GM12878 (cell line): ENCODE measurements at regions not wholly inside any gene's neighbourhood (a gene's known extent, or its start where the extent isn't known, plus 50 kb on each side); places are given as distances from the start of the nearest gene placed in this dataset.

Experiments
- ATAC-seq: fragments of 200-7000 bp; cut with Tn5 transposase; 3 replicates; pipeline ENCODE4 v1.9.1; 2020; ENCODE audit warnings: mild to moderate bottlenecking, moderate library complexity
- BruUV-seq: library from RNA; stranded (reverse); fragments of 400-500 nt; replicated peaks from 2 replicates; lab custom pipeline; 2021; lab: Mats Ljungman, UMichigan
- CTCF ChIA-PET: fragments of 300-600 bp; sonication (Branson Sonifier 250); formaldehyde crosslinking; extraction: SDS; loops from one replicate; lab custom pipeline; 2021; ENCODE audit warnings: inconsistent platforms; lab: Yijun Ruan, JAX
- POLR2A ChIA-PET: fragments of 350-600 bp; formaldehyde crosslinking; extraction: SDS; loops from one replicate; lab custom pipeline; 2021; ENCODE audit warnings: inconsistent platforms; lab: Charles Lee
- RAD21 ChIA-PET: fragments of 300-600 bp; sonication (Branson Sonifier 250); formaldehyde crosslinking; loops from one replicate; lab custom pipeline; 2023; ENCODE audit warnings: antibody characterized with exemption; ENCODE audit not compliant: unreplicated experiment; lab: Charles Lee
- SMC1A ChIA-PET: fragments of 300-600 bp; sonication (Branson Sonifier 250); formaldehyde crosslinking; loops from one replicate; lab custom pipeline; 2023; ENCODE audit not compliant: unreplicated experiment, uncharacterized antibody; lab: Charles Lee
- DNase-seq: peaks from one replicate; pipeline ENCODE4 v3.0.0-alpha.2; 2011; ENCODE audit warnings: low read depth, low spot score
- FAIRE-seq: peaks from 3 replicates; lab custom pipeline; 2011; peaks lifted over from hg19 to GRCh38; lab: Jason Lieb, UNC
- H2AFZ ChIP-seq: 2 replicates; pipeline ENCODE4 v1.6.0; 2011; ENCODE audit warnings: low read depth, low read length, control low read depth; ENCODE audit not compliant: control insufficient read depth
- H3K27ac ChIP-seq: 2 replicates; pipeline ENCODE4 v1.5.1; 2011; ENCODE audit warnings: control low read depth; ENCODE audit not compliant: control insufficient read depth, insufficient read depth
- H3K27me3 ChIP-seq, 2 experiments: replicated peaks in 1 of 2; 2 replicates each; pipeline versions ENCODE4 v1.6.0 to v1.6.1; 2011; ENCODE audit warnings: low read length in 1 of 2; ENCODE audit not compliant: control insufficient read depth in 2 of 2, insufficient read depth in 2 of 2
- H3K36me3 ChIP-seq, 2 experiments: 2 replicates each; pipeline ENCODE4 v1.5.1; 2011; ENCODE audit warnings: low read length in 1 of 2; ENCODE audit not compliant: control insufficient read depth in 2 of 2, insufficient read depth in 2 of 2
- H3K4me1 ChIP-seq: 2 replicates; pipeline ENCODE4 v1.6.1; 2011; ENCODE audit warnings: mild to moderate bottlenecking, low read length, moderate library complexity, mixed read lengths; ENCODE audit not compliant: control insufficient read depth, insufficient read depth
- H3K4me2 ChIP-seq: 2 replicates; pipeline ENCODE4 v1.6.0; 2011; ENCODE audit warnings: control low read depth; ENCODE audit not compliant: control insufficient read depth, insufficient read depth
- H3K4me3 ChIP-seq: fragments of 200-600 bp; sonication (generic); 2 replicates; pipeline ENCODE4 v1.5.1; 2016
- H3K79me2 ChIP-seq: 2 replicates; pipeline ENCODE4 v1.6.0; 2011; ENCODE audit warnings: low read length; ENCODE audit not compliant: control insufficient read depth, insufficient read depth
- H3K9ac ChIP-seq: 2 replicates; pipeline ENCODE4 v1.8.0; 2011; ENCODE audit warnings: low read length, control low read depth, mixed read lengths; ENCODE audit not compliant: control insufficient read depth, insufficient read depth
- H3K9me3 ChIP-seq: replicated peaks from 3 replicates; pipeline ENCODE4 v1.5.1; 2011; ENCODE audit warnings: mild to moderate bottlenecking, low read length; ENCODE audit not compliant: control insufficient read depth, insufficient read depth
- H4K20me1 ChIP-seq: 2 replicates; pipeline ENCODE4 v1.6.0; 2011; ENCODE audit not compliant: control insufficient read depth, insufficient read depth
- CHD1 ChIP-seq: IDR thresholded peaks from 2 replicates; pipeline ENCODE4 v1.6.1; 2012; ENCODE audit warnings: low read depth, low read length, improper control_type of control experiment
- HDAC6 ChIP-seq: fragments of 200-600 bp; sonication (generic); IDR thresholded peaks from one replicate; pipeline ENCODE4 v1.8.0; 2017; ENCODE audit warnings: antibody characterized with exemption; ENCODE audit not compliant: unreplicated experiment
- HDGF ChIP-seq: fragments of 450-650 bp; IDR thresholded peaks from 2 replicates; pipeline ENCODE4 v1.6.1; 2016; ENCODE audit warnings: antibody characterized with exemption
- KDM1A ChIP-seq: fragments of 200-600 bp; sonication (generic); IDR thresholded peaks from 2 replicates; pipeline ENCODE4 v1.6.1; 2016; ENCODE audit warnings: borderline replicate concordance
- MTA3 ChIP-seq: IDR thresholded peaks from 2 replicates; pipeline ENCODE4 v1.6.1; 2012; ENCODE audit warnings: low read length, inconsistent platforms, borderline replicate concordance
- PAX8 ChIP-seq: fragments of 450-650 bp; IDR thresholded peaks from 2 replicates; pipeline ENCODE4 v1.6.1; 2017; ENCODE audit warnings: mild to moderate bottlenecking, moderate library complexity
- POLR2AphosphoS2 ChIP-seq: IDR thresholded peaks from 2 replicates; pipeline ENCODE4 v1.6.1; 2011; ENCODE audit warnings: low read depth, mild to moderate bottlenecking, low read length, improper control_type of control experiment, moderate library complexity
- SPI1 ChIP-seq: IDR thresholded peaks from 2 replicates; pipeline ENCODE4 v1.6.1; 2011; ENCODE audit warnings: low read depth, mild to moderate bottlenecking, low read length, moderate library complexity, borderline replicate concordance; ENCODE audit not compliant: insufficient read depth
- YY1 ChIP-seq: IDR thresholded peaks from 2 replicates; pipeline ENCODE4 v1.6.1; 2011; ENCODE audit warnings: low read depth, mild to moderate bottlenecking, low read length
- ZBED1 ChIP-seq: IDR thresholded peaks from 2 replicates; pipeline ENCODE4 v1.6.1; 2016; ENCODE audit warnings: borderline replicate concordance
- WGBS: methylation state at CpG from one replicate; pipeline ENCODE4 v1.1.6; 2016; ENCODE audit warnings: low lambda C conversion rate; ENCODE audit not compliant: insufficient replicate concordance, insufficient coverage; ENCODE audit errors: missing lambda C conversion rate; 5-methylcytosine and 5-hydroxymethylcytosine counted together
- in situ Hi-C: fragments of 300-500 bp; cut with MboI; formaldehyde crosslinking; loops from 9 replicates; pipeline ENCODE4 v1.14.3; 2018; ENCODE audit warnings: mixed read lengths
- intact Hi-C: fragments of 100-400 bp; cut with micrococcal nuclease; formaldehyde crosslinking; loops from one replicate; pipeline ENCODE4 v1.14.2; 2022; ENCODE audit not compliant: unreplicated experiment
- TF ChIP-seq, protein P1 (sequence below): fragments of 450-650 bp; IDR thresholded peaks from 2 replicates; pipeline ENCODE4 v1.6.1; 2016; ENCODE audit warnings: mild to moderate bottlenecking

GRCh38 chr2:226620176-226620575, 179.4 kb downstream of the IRS1 start:
- no peaks in the 10 kb centered on the region for H4K20me1 ChIP-seq
- WGBS: 65% methylated on average over 3 of the region's 3 CpGs
- no peak overlapping the region for H3K4me2 ChIP-seq
- intact Hi-C loops (no loop called here), in situ Hi-C loops (no loop called here)
- ATAC-seq (no peak), DNase-seq (no peak), FAIRE-seq (no peak)
- H2AFZ ChIP-seq: no peak overlapping the region
- no peaks in the 10 kb centered on the region for H3K9me3 ChIP-seq
- no peak overlapping the region for H3K9ac ChIP-seq
- no TSS peak for BruUV-seq
- ChIA-PET CTCF (interaction anchor here (0.9 kb wide), 1 partner anchor 103 kb away, joined by 3 read pairs; no protein-coding TSS in a partner anchor), POLR2A (no interaction called here), SMC1A (no interaction called here), RAD21 (no interaction called here)
- no peaks in the 10 kb centered on the region for H3K79me2 ChIP-seq
- no peak overlapping the region for H3K27ac ChIP-seq
- no peaks in the 10 kb centered on the region for H3K4me1 ChIP-seq
- TF ChIP-seq PAX8 (no peak), MTA3 (no peak), KDM1A (no peak), HDGF (no peak), HDAC6 (no peak), ZBED1 (no peak), CHD1 (no peak), SPI1 (no peak), POLR2AphosphoS2 (no peak), YY1 (no peak)
- TF ChIP-seq, protein P1, sequence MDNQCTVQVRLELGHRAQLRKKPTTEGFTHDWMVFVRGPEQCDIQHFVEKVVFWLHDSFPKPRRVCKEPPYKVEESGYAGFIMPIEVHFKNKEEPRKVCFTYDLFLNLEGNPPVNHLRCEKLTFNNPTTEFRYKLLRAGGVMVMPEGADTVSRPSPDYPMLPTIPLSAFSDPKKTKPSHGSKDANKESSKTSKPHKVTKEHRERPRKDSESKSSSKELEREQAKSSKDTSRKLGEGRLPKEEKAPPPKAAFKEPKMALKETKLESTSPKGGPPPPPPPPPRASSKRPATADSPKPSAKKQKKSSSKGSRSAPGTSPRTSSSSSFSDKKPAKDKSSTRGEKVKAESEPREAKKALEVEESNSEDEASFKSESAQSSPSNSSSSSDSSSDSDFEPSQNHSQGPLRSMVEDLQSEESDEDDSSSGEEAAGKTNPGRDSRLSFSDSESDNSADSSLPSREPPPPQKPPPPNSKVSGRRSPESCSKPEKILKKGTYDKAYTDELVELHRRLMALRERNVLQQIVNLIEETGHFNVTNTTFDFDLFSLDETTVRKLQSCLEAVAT: no peak
- H3K4me3 ChIP-seq: no peak overlapping the region
- no peaks in the 10 kb centered on the region for H3K36me3 ChIP-seq
- no peaks in the 10 kb centered on the region for H3K27me3 ChIP-seq
